SK-N-SH (cell line): ENCODE measurements at regions not wholly inside any gene's neighbourhood (a gene's known extent, or its start where the extent isn't known, plus 50 kb on each side); places are given as distances from the start of the nearest gene placed in this dataset.

Experiments used
- CTCF ChIA-PET: fragments of 300-600, 350-600 bp; formaldehyde crosslinking; extraction: SDS; loops from one replicate; lab custom pipeline; 2021; lab: Yijun Ruan, JAX
- POLR2A ChIA-PET: fragments of 350-600 bp; sonication (Branson Sonifier 250); formaldehyde crosslinking; extraction: SDS; loops from one replicate; lab custom pipeline; 2020; ENCODE audit warnings: antibody characterized with exemption, inconsistent platforms; lab: Yijun Ruan, JAX
- DNase-seq: peaks from one replicate; pipeline ENCODE4 v3.0.0; 2012
- H2AFZ ChIP-seq: fragments of 200-600 bp; sonication (generic); 2 replicates; pipeline ENCODE4 v1.8.1; 2016; ENCODE audit warnings: antibody characterized with exemption, mild to moderate bottlenecking, low read depth
- H3F3A ChIP-seq: fragments of 200-600 bp; sonication (generic); replicated peaks from 2 replicates; pipeline ENCODE3; 2016; ENCODE audit warnings: antibody characterized with exemption, mild to moderate bottlenecking; ENCODE audit not compliant: insufficient read depth
- H3K27ac ChIP-seq, 2 experiments: fragments of 200-500 bp in 1 of 2; fragments of 200-600 bp in 1 of 2; sonication (Bioruptor generic) in 1 of 2; sonication (generic), shearing (Covaris generic) in 1 of 2; 2 replicates each; pipeline versions ENCODE4 v1.5.1 to v1.6.1; 2014 to 2016; ENCODE audit warnings: low read depth in 2 of 2, inconsistent platforms in 1 of 2, low read length in 1 of 2, mild to moderate bottlenecking in 1 of 2, mixed read lengths in 1 of 2
- H3K27me3 ChIP-seq: fragments of 200-600 bp; sonication (generic), shearing (Covaris generic); 2 replicates; pipeline ENCODE4 v1.6.1; 2016; ENCODE audit warnings: mixed run types; ENCODE audit not compliant: insufficient read depth
- H3K36me3 ChIP-seq, 2 experiments: fragments of 200-500 bp in 1 of 2; fragments of 200-600 bp in 1 of 2; sonication (Bioruptor generic) in 1 of 2; sonication (generic) in 1 of 2; replicated peaks in 1 of 2; 2 replicates each; pipeline versions ENCODE3 to v1.5.1; 2014 to 2016; ENCODE audit warnings: low read length in 1 of 2, mild to moderate bottlenecking in 1 of 2; ENCODE audit not compliant: insufficient read depth in 2 of 2, control insufficient read depth in 1 of 2
- H3K4me1 ChIP-seq, 2 experiments: fragments of 200-500 bp in 1 of 2; fragments of 200-600 bp in 1 of 2; sonication (Bioruptor generic) in 1 of 2; sonication (generic), shearing (Covaris generic) in 1 of 2; 2 replicates each; pipeline versions ENCODE4 v1.5.1 to v1.6.1; 2014 to 2016; ENCODE audit warnings: low read depth in 1 of 2, low read length in 1 of 2, mixed run types in 1 of 2; ENCODE audit not compliant: insufficient read depth in 2 of 2, control insufficient read depth in 1 of 2
- H3K4me2 ChIP-seq: fragments of 200-600 bp; sonication (generic), shearing (Covaris generic); 2 replicates; pipeline ENCODE4 v1.6.1; 2017; ENCODE audit warnings: mixed run types
- H3K4me3 ChIP-seq, 2 experiments: fragments of 200-500 bp in 1 of 2; fragments of 200-600 bp in 1 of 2; sonication (Bioruptor generic) in 1 of 2; sonication (generic), shearing (Covaris generic) in 1 of 2; 2 replicates each; pipeline versions ENCODE4 v1.5.1 to v1.8.1; 2014 to 2016; ENCODE audit warnings: low read depth in 2 of 2, inconsistent platforms in 1 of 2, low read length in 1 of 2, mild to moderate bottlenecking in 1 of 2, mixed read lengths in 1 of 2, moderate library complexity in 1 of 2
- H3K79me2 ChIP-seq: fragments of 200-600 bp; sonication (generic); 2 replicates; pipeline ENCODE4 v1.8.1; 2017; ENCODE audit warnings: mild to moderate bottlenecking; ENCODE audit not compliant: insufficient read depth
- H3K9ac ChIP-seq: fragments of 200-600 bp; sonication (generic); 2 replicates; pipeline ENCODE4 v1.6.1; 2017; ENCODE audit warnings: mixed run types
- H3K9me2 ChIP-seq: fragments of 200-600 bp; sonication (generic); 2 replicates; pipeline ENCODE4 v1.6.1; 2017; ENCODE audit warnings: mixed run types
- H3K9me3 ChIP-seq: fragments of 200-600 bp; sonication (generic); 2 replicates; pipeline ENCODE4 v1.6.1; 2017; ENCODE audit warnings: mixed run types, mild to moderate bottlenecking, moderate library complexity
- H4K20me1 ChIP-seq: fragments of 200-600 bp; sonication (generic); 2 replicates; pipeline ENCODE4 v1.6.1; 2017; ENCODE audit warnings: mild to moderate bottlenecking, mixed run types; ENCODE audit not compliant: insufficient read depth
- FOSL2 ChIP-seq: IDR thresholded peaks from 2 replicates; pipeline ENCODE4 v1.4.0; 2012; ENCODE audit warnings: low read depth, mild to moderate bottlenecking, moderate library complexity, borderline replicate concordance
- FOXM1 ChIP-seq: IDR thresholded peaks from 2 replicates; pipeline ENCODE4 v1.4.0; 2012; ENCODE audit warnings: low read depth, mild to moderate bottlenecking
- GATA2 ChIP-seq: sonication (generic); formaldehyde crosslinking; IDR thresholded peaks from 2 replicates; pipeline ENCODE4 v1.5.0; 2020; ENCODE audit warnings: mild to moderate bottlenecking, missing genetic modification reagents
- IRF3 ChIP-seq: fragments of 150-350 bp; IDR thresholded peaks from 2 replicates; pipeline ENCODE4 v1.6.1; 2016; ENCODE audit warnings: mild to moderate bottlenecking, low read depth, low read length
- JUND ChIP-seq: IDR thresholded peaks from 2 replicates; pipeline ENCODE4 v1.4.0; 2012
- MAX ChIP-seq: IDR thresholded peaks from 2 replicates; pipeline ENCODE4 v1.4.0; 2012; ENCODE audit warnings: low read depth
- NFIC ChIP-seq: IDR thresholded peaks from 2 replicates; pipeline ENCODE4 v1.4.0; 2012; ENCODE audit warnings: borderline replicate concordance
- PBX3 ChIP-seq: IDR thresholded peaks from 2 replicates; pipeline ENCODE4; 2012
- POLR2AphosphoS5 ChIP-seq: IDR thresholded peaks from 2 replicates; pipeline ENCODE4 v1.6.1; 2012; ENCODE audit warnings: low read depth, low read length
- RAD21 ChIP-seq: IDR thresholded peaks from 2 replicates; pipeline ENCODE4 v1.6.1; 2012; ENCODE audit warnings: mild to moderate bottlenecking, low read length
- REST ChIP-seq: IDR thresholded peaks from 2 replicates; pipeline ENCODE4 v1.6.1; 2012; ENCODE audit warnings: mild to moderate bottlenecking, low read depth, low read length, moderate library complexity
- RFX5 ChIP-seq: IDR thresholded peaks from 2 replicates; pipeline ENCODE4 v1.6.1; 2012; ENCODE audit warnings: mild to moderate bottlenecking, improper control_type of control experiment, low read length
- RXRA ChIP-seq: IDR thresholded peaks from 2 replicates; pipeline ENCODE4 v1.4.0; 2012; ENCODE audit warnings: low read depth, mild to moderate bottlenecking, borderline replicate concordance
- SIN3A ChIP-seq: IDR thresholded peaks from 2 replicates; pipeline ENCODE4 v1.6.1; 2012; ENCODE audit warnings: low read depth, mild to moderate bottlenecking, low read length, moderate library complexity, borderline replicate concordance
- SMC3 ChIP-seq: IDR thresholded peaks from 2 replicates; pipeline ENCODE4 v1.6.1; 2012; ENCODE audit warnings: low read depth, low read length, improper control_type of control experiment
- TAF1 ChIP-seq: IDR thresholded peaks from 2 replicates; pipeline ENCODE4 v1.6.1; 2012; ENCODE audit warnings: low read depth, mild to moderate bottlenecking, low read length, moderate library complexity, borderline replicate concordance
- YY1 ChIP-seq: IDR thresholded peaks from 2 replicates; pipeline ENCODE4 v1.4.0; 2012; ENCODE audit warnings: low read depth, mild to moderate bottlenecking
- WGBS: methylation state at CpG from one replicate; pipeline ENCODE4 v1.1.6; 2017; ENCODE audit warnings: low lambda C conversion rate; 5-methylcytosine and 5-hydroxymethylcytosine counted together

- no peaks in the 10 kb centered on the region for H4K20me1 ChIP-seq
- 10% methylated on average over 2 of the region's 2 CpGs for WGBS
- ChIA-PET POLR2A (no interaction called here), CTCF (interaction anchor here (0.6 to 0.8 kb wide), 2 partner anchors 11 to 1617 kb away, joined by 3 to 4 read pairs; no protein-coding TSS in a partner anchor)
- H3K4me3 ChIP-seq: no peak overlapping the region
- no peak overlapping the region for H2AFZ ChIP-seq
- H3K9me3 ChIP-seq: no peaks in the 10 kb centered on the region
- no peak overlapping the region for H3K4me2 ChIP-seq
- H3K27me3 ChIP-seq: no peaks in the 10 kb centered on the region
- no peaks in the 10 kb centered on the region for H3F3A ChIP-seq
- H3K79me2 ChIP-seq: no peaks in the 10 kb centered on the region
- H3K36me3 ChIP-seq: no peaks in the 10 kb centered on the region
- TF ChIP-seq PBX3 (no peak), REST (peak; percentile 47; the same call in 1 of the 2 replicates)
- DNase-seq: no peak
- H3K27ac ChIP-seq: no peak overlapping the region
- H3K4me1 ChIP-seq: no peaks in the 10 kb centered on the region; a peak in 1 of 4 replicates
- H3K9ac ChIP-seq: no peak overlapping the region
- H3K9me2 ChIP-seq: no peaks in the 10 kb centered on the region
Observed at GRCh38 chr12:118922405-118922804, 58.9 kb upstream of the SRRM4 start.

- H3K79me2 ChIP-seq: no peaks in the 10 kb centered on the region
- H3K4me3 ChIP-seq: no peak overlapping the region
- no peaks in the 10 kb centered on the region for H3K9me2 ChIP-seq
- 11% methylated on average over 1 of the region's 1 CpG for WGBS
- POLR2A ChIA-PET: no interaction called here
- no peaks in the 10 kb centered on the region for H3K36me3 ChIP-seq
- no peaks in the 10 kb centered on the region for H3K27me3 ChIP-seq
- DNase-seq: no peak
- no peaks in the 10 kb centered on the region for H3F3A ChIP-seq
- CTCF ChIA-PET: interaction anchor here (1.5 kb wide), 1 partner anchor 13 kb away, joined by 3 read pairs; no protein-coding TSS in a partner anchor
- H3K4me1 ChIP-seq: no peaks in the 10 kb centered on the region; a peak in 1 of 4 replicates
- no peaks in the 10 kb centered on the region for H4K20me1 ChIP-seq
- H3K4me2 ChIP-seq: no peak overlapping the region
- H3K9ac ChIP-seq: no peak overlapping the region
- H3K9me3 ChIP-seq: no peaks in the 10 kb centered on the region
- H3K27ac ChIP-seq: no peak overlapping the region
- no peak overlapping the region for H2AFZ ChIP-seq
- TF ChIP-seq REST: no peak
- no peak for TF ChIP-seq SMC3
- no peak for TF ChIP-seq RXRA
- TF ChIP-seq RFX5: no peak
- TF ChIP-seq JUND: no peak
- TF ChIP-seq MAX: no peak
- no peak for TF ChIP-seq SIN3A
- TF ChIP-seq POLR2AphosphoS5: no peak
- no peak for TF ChIP-seq FOSL2
- TF ChIP-seq TAF1: no peak
- TF ChIP-seq FOXM1: no peak
- TF ChIP-seq YY1: no peak
- TF ChIP-seq GATA2 (CRISPR knock-in tag): no peak
- TF ChIP-seq IRF3: no peak
- no peak for TF ChIP-seq RAD21
- TF ChIP-seq PBX3: no peak
- TF ChIP-seq NFIC: no peak
Observed at GRCh38 chr12:118925407-118925806, 55.9 kb upstream of the SRRM4 start.
